DMS53 (cell line): ENCODE measurements at regions not wholly inside any gene's neighbourhood (a gene's known extent, or its start where the extent isn't known, plus 50 kb on each side); places are given as distances from the start of the nearest gene placed in this dataset.
"Not testable (repeated sequence)": the region's sequence is repeated elsewhere in the genome, so short reads cannot be mapped to it uniquely, and the experiment has no call there.

Source experiments
- DNase-seq: peaks from one replicate; lab custom pipeline; 2025; lab: John Stamatoyannopoulos, UW

DNA sequence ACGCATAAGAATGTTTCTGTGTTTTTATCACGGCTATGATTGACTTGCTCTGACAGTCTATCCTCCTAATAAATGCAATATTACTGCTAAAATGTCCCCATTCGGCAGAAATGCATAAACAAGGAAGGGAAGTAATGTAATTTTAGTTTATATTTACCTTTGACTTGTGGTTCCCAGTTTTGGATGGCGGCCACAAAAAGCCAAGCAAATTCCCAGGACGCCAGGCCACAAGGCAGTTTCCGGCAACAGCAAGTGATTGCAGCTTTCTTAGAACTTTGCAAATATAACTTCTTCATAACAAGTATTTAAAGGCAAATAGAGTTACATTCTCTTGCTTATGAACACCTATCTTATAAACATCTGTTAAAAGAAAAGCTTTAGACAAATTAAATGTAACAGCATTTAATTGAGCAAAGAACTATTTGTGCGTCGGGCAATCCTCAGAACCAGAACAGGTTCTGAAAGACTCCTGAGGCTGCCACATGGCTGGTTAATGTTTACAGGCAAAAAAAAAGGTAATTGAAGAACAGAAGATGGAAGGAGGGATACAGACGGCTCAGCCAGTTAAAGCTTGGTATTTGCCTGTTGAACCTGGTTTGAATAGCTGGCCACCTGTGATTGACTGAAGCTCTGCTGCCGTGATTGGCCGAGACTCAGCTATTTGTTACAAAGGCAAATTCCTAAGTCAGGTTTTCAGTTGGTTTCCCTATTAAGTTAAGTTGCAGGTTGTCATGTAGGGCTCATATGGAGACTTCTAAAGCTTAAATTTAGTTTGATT lies 80.8 kb downstream of the C21orf91 start:
- no peak for DNase-seq

DNA sequence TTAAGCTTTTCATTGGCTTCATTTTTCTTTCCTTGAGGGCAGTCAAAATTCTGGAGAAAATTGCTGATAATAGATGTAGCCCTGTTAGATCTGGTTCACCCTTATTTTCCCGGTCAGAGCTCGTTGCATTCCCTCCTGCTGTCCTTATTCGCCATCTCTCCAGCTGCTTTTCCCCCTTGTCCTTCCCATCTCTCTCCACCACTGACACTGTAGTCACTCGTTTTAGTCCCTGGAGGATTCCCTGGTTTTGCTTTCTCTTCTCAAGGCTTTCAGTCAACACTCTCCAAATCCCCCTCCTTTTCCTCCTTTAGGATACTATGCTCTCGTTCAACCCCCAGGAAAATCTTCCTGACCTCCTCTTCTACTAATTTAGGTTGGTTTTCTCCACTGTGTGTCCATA lies 83.1 kb downstream of the C21orf91 start:
- DNase-seq: no peak

DNA sequence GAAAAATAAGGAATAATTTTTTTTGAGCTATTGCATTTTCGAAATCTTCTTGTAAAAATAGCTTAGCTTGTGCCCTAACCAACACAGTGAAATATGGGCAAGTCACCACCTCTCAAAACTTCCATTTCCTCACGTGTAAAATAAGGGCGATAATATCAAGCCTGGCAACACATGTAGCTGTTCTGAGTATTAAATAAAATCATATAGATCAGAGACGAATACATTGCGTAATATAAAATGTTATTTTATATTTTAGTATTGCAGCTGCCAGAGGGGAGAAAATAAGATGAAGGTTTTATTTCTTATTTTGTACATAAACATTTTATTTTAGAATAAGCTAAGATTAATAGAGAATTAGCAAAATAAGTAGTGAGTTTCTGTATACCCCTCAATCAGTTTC lies 85.9 kb downstream of the C21orf91 start:
- no peak for DNase-seq

DNA sequence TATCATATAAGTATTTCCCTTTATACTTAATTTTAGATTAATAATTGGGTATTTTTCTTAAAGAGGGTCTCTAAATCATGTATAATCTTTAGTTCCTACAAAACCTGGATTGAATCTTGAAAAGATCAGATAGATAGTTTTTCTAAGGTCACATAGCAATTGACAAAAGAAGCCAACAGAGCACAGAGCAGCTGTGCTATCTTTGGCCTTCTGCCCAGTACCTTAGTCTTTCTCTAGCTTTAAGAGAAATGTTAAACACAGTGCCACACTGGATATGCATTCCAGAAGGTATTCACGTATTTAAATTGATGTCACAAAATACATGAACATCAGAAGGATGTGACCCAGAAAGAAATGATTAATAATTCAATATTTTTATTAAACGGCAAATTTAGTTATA lies 86.8 kb downstream of the C21orf91 start:
- peak; percentile 79 for DNase-seq

DNA sequence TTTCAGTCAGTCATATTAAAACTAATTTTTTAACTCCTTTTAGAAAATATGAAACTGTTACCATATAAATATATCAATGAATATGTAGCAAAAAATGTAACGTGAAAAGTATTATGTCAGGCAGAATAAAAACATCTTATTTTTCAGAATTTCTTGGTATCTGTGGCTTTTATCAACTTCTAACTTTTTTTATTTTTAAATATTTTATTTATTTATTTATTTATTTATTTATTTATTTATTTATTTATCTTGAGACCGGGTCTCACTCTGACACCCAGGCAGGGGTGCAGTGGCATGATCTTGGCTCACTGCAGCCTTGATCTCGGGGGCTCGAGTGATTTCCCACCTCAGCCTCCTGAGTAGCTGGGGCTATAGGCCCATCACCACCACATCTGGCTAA lies 87.6 kb downstream of the C21orf91 start:
- DNase-seq: no peak

DNA sequence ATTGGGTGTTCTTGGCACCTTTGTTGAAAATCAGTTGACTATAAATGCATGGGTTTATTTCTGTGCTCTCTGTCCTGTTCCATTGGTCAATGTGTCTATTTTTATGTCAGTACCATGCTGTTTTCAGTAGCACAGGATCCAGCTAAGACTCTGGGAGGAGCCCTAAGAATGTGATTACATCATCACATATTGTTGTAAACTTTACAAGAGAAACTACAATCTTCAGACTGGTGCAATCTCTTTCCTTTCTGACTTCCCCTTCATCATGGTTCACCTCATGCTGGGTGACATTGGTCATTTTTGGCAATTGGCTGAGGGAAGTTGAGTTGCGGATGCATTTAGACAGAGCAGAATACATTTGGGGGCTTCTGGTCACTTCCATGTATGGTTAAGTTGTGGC lies 88.4 kb downstream of the C21orf91 start:
- no peak for DNase-seq

DNA sequence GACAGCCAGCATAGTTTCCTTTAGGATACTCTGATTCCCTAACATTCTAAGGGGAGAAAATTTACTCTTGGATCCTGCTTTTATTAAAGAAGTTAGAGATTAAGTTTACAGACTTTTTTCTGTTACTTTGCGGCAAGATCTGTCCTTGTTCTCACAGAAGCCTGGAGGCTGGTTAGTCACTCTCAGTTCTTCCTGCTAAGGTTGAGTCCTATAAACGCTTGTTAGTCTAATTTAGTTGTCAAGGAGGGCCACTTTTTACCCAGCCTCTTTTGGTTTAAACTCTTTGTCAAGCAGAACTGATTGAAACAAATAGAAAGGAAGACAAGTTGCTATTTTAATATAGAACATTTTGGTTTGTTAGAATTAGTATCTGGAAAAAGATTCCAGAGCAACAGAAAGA lies 89.7 kb downstream of the C21orf91 start:
- DNase-seq: no peak

DNA sequence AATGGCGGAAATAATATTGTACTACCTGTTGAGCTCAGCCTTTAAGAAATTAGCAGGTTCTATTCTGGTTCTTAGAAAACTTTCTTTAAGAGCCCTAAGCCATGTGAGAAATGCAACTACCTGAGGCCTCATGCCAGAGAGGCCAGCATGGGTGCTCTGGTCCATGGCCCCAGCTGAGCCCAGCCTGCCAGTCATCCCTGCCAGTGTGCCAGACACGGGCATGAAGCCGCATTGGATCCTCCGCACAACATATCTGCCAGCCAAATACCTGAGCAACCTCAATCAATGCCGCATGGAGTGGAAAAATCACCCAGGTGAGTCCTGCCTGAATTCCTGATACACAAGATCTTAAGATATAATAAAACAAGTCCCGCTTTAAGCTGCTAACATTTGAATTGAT lies 91.8 kb downstream of the C21orf91 start:
- no peak for DNase-seq

DNA sequence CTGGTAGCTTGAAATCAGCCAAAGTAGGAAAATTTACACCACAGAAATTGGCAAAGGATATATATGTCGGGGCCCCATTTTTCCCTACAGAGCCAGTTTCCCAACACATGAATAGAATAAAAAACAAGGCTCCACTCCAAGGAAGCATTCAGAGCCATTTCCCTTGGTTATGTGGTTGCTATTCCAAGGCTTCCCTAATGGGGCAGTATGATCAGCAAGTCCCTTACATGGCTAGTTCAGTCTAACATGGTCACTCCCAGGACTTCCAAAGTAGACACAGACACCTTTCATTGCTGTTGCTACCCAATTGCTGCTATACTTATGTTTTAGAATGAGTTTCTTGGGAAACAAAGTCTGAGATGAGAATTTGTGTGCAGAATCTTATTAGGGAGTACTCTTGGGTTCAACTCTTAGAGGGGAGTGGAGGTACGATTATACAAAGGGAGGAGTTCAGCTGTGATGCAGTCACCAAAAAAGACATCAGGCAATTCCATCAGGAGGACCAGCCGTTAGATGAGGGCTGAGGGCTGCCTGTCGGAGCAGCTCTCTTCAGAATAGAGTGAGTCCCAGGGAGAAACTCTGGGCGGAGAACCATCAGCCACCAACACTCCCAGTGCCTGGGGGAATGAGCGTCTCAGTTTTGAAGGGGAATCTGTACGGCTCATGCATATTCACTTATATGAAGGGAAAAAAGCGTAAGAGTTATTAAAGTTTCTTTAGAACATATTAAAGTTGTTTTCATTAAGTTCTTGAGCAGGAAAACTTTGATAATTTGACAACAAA lies 92.9 kb downstream of the C21orf91 start:
- peak; percentile 65 for DNase-seq

DNA sequence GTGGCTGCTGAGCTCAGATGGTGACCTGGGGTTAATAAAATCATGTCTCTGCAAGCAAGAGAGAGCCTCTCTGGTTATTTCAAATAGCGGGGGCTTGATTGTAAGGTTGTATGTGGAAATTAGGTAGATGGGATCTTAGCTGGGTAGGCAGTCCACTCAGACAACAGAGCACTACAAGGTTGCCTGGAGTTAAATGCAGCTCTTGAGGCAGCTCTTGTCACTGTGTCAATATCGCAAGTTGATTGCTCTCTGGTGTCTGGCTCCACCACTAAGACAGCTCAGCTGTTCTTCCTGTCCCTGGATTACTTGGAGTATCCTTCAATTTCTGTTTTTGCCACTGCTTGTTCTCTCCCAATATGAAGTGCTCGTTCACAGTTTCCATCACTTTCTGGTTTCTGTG lies 93.8 kb downstream of the C21orf91 start:
- DNase-seq: peak; percentile 84

DNA sequence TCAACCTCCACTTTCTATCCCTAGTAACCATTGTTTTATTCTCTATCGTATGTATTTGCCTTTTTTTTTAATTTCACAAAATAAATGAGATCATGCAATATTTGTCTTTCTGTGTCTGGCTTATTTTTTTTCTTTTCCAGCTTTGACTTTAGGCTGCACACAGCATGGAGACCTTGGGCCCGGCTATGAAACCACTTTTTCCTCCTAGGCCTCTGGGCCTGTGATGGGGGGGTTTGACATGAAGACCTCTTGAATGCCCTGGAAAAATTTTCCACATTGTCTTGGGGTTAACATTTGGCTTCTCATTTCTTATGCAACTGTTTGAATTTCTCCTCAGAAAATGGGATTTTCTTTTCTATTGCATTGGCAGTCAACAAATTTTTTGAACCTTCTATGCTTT lies 100.2 kb upstream of the BTG3 start:
- DNase-seq: no peak

DNA sequence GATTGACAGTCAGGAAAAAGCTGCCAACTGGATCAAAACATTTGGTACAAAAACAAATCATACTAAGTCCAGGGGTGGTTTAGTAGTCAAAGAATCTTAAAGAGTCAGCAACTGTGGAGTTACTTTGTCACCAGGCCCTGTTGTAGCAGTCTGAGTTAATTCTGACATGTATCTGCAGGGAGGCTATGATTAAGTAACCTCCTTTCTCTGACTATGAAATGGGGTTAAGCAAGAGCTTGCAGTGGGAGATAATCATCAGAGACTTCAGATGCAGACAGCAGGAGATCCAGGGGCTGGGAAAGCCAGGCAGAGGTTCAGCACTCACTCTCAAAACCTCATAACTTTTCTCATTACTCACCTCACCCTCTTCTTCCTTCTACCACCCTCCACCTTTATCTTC lies 99.2 kb upstream of the BTG3 start:
- DNase-seq: no peak

DNA sequence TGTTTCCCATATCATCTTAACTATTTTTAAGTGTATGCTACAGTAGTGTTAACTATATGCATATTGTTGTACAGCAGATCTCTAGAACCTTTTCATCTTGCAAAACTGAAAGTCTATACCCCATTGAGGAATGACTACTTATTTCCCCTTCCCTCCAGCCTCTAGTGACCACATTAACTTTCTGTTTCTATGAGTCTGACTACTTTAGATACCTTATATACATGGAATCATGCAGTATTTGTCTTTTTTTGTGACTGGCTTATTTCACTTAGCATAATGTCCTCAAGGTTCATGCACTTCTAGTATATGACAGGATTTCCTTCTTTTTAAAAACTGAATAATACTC lies 96.5 kb upstream of the BTG3 start:
- DNase-seq: no peak

DNA sequence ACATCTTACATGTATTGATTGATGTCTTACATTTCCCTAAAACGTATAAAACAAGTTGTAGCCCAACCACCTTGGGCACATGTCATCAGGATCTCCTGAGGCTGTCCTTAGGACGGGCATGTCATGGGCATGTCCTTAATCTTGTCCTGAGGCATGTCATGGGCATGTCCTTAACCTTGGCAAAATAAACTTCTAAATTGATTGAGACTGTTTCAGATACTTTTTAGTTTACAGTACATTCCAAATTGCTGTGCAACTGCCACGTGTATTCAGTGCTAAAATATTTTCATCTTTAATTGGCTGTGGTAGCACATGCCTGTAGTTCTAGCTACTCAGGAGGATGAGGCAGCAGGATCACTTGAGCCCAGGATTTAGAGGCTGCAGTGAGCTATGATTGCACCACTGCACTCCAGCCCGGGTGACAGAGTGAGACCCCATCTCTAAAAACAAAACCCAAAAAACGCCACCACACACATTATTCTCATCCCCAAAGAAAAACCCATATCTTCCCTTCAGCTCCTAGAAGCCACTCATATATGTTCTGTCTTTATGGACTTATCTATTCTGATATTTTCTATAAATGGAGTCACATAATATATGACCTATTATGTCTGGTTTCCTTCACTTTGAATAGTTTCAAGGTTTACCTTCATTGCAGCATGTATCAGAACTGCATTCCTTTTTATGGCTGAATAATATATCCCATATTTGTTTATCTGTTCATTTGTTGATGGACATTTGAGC lies 96.0 kb upstream of the BTG3 start:
- DNase-seq: no peak

DNA sequence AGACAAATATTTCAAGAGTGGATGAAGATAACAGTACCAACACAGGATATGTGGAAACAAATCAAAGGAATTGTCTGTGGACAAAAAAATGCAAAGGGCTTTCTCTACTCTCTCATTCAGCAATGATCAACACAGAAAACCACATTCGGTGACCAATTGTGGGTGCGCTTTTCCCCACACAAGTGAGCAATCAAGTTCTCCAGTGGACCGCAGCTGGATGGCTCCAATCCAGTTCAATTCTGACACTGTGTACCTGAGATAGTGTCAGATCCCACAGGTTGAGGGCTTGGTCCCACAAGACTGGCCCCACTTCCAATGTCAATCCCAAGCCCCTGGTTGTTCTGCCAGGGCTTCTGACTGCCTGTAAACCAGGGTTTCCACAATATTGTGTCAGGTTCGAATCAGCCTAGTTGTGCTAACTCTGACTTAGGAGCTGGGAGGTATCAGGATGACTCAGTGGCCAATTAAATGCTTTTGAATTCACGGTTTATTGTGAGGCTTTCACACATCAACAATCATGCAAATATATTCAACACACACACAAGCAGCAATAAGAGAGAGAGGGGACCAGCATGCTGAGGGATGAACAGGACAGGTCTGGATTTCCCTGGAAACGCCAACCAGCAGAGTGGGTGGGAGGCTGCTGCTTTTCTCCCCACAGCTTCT lies 87.0 kb upstream of the BTG3 start:
- DNase-seq: no peak

DNA sequence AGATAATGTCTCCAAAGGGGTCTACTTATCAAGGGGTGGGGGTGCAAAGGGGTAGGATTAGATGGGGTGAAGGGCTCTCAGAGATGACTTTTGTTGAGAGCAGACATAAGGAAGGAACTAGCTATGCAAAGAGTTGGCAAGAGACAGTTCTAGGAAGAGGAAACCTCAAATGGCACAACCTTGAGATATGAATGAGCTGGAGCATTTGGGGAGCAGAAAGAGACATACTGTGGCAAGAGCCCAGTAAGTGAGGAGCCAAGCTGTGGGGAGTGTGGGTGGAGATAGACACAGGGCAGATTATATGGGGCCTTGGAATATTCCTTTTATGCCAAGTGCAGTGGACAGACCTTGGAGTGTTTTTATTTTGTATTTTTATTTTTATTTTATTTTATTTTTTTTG lies 84.8 kb upstream of the BTG3 start:
- no peak for DNase-seq

DNA sequence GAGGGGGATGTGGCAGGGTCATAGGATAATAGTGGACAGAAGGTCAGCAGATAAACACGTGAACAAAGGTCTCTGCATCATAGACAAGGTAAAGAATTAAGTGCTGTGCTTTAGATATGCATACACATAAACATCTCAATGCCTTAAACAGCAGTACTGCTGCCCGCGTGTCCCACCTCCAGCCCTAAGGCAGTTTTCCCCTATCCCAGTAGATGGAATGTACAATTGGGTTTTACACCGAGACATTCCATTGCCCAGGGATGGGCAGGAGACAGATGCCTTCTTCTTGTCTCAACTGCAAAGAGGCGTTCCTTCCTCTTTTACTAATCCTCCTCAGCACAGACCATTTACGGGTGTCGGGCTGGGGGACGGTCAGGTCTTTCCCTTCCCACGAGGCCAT lies 81.7 kb upstream of the BTG3 start:
- not testable (repeated sequence) for DNase-seq

DNA sequence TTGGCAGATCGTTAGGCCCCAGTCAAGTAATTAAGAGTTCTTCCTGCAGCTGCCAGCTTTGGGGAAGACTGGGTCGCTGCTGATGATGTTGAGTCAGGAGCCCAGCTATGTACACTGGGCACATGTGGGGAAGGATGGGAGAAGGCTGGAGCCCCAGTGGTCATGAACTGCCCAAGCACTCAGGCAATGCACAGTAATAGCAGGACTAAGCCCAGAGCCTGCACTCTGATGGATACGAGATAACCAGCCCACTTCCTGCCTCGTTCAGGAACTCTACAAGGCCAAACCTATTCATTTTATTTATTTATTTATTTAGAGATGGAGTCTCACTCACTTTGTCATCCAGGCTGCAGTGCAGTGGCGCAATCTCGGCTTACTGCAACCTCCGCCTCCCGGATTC lies 81.1 kb upstream of the BTG3 start:
- DNase-seq: no peak

DNA sequence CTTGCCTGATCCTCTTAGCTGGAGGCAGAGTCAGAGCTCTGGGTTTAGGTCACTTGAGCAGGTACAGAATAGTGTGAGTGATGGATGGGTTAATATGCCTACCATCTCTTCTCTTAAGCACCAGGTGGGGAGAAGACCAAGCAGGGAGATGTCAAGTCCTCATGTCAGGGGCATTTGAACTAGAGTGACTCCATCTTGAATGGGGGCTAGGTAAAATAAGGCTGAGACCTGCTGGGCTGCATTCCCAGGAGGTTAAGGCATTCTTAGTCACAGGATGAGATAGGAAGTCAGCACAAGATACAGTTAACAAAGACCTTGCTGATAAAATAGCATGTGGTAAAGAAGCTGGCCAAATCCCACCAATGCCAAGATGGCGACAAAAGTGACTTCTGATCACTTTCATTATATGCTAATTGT lies 77.4 kb upstream of the BTG3 start:
- no peak for DNase-seq

DNA sequence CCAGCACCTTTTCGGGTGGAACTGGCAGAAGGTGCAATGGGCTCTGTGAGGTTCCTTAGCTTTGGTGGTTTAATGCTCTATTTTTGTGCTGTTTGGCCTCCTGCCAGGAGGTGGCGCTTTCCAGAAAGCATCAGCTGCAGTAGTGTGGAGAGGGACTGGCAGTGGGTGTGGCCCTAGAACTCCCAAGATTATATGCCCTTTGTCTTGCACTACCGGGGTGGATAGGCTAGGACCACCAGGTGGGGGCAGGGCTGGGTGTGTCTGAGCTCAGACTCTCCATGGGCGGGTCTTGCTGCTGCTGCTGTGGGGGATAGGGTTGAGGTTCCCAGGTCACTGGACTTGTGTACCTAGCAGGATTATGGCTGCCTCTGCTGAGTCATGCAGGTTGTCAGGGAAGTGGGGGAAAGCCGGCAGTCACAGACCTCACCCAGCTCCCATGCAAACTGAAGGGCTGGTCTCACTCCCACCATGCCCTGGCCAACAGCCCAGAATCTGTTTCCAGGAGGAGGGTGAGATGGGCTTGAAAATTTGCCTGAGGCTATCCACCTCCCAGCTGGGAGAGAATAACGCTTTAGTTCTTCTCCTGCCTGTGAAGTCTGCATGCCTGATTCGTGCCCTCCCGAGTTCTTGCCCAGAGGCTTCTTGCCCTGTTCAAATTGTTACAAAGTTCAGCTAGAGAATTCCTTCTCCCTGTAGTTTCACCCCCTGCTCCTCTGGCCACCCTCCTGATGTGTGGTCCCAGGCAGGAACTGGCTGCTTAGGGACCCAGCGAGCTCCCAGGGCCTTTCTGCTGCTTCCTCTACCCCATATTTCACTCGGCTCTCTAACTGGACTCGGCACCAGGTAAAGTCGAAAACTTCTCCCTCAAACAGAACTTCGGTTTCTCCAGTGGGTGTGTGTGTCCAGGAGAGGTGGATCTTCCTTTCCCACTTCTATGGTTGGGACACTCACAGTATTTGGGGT lies 76.5 kb upstream of the BTG3 start:
- peak; percentile 20 for DNase-seq

DNA sequence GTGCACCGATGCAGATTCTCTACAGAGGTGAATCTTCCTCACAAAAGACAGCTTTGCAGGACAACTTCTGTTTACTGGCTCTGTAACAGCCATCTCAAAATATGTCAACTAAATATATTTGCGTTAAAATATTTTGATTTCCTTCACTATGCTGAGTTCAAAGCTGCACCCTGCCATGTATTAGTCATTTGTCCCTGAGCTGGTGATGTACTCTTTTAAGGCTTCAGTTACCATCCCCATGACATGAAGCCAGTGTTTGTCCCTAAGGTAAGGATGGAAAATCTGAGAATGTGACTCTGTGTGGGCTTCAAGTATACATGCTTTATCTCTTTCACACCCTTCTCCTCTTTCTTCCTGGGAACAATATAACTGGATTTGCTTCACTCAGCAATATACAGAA lies 70.2 kb upstream of the BTG3 start:
- DNase-seq: no peak
